Esophagus (tissue), 2 donors: ENCODE measurements at regions not wholly inside any gene's neighbourhood (a gene's known extent, or its start where the extent isn't known, plus 50 kb on each side); places are given as distances from the start of the nearest gene placed in this dataset.

Experiments used
- H3K27ac ChIP-seq, 2 donors: one replicate each; pipeline ENCODE4 v1.5.1; 2013; ENCODE audit warnings: low read depth in 2 of 2, mild to moderate bottlenecking in 2 of 2, inconsistent platforms in 1 of 2, low read length in 1 of 2, moderate library complexity in 1 of 2
- H3K27me3 ChIP-seq, 2 donors: one replicate each; pipeline ENCODE4 v1.6.1; 2013; ENCODE audit warnings: low read length in 2 of 2, control low read depth in 1 of 2, mild to moderate bottlenecking in 1 of 2; ENCODE audit not compliant: insufficient read depth in 2 of 2, control insufficient read depth in 1 of 2
- H3K36me3 ChIP-seq, 2 donors: one replicate each; pipeline ENCODE4 v1.6.1; 2013; ENCODE audit warnings: low read length in 1 of 2; ENCODE audit not compliant: control insufficient read depth in 2 of 2, insufficient read depth in 2 of 2
- H3K4me1 ChIP-seq, 2 donors: one replicate each; pipeline ENCODE4 v1.6.1; 2013; ENCODE audit warnings: low read length in 1 of 2; ENCODE audit not compliant: control insufficient read depth in 2 of 2, insufficient read depth in 2 of 2
- H3K4me3 ChIP-seq, 2 donors: one replicate each; pipeline ENCODE4 v1.5.1; 2013; ENCODE audit warnings: low read length in 2 of 2, mild to moderate bottlenecking in 2 of 2, low read depth in 1 of 2, moderate library complexity in 1 of 2
- H3K9me3 ChIP-seq, 2 donors: one replicate each; pipeline ENCODE4 v1.6.1; 2013; ENCODE audit warnings: mild to moderate bottlenecking in 2 of 2, low read depth in 1 of 2, low read length in 1 of 2, moderate library complexity in 1 of 2; ENCODE audit not compliant: control insufficient read depth in 2 of 2, insufficient read depth in 1 of 2
- WGBS, 2 donors: extraction: QIAGEN DNeasy Blood & Tissue Kit; methylation state at CpG; one replicate each; pipeline ENCODE4 v1.1.7; 2013; 5-methylcytosine and 5-hydroxymethylcytosine counted together
- donor health status: healthy with polysubstance abuse.
- donor health status: Bipolar disorder and iron deficiency.

DNA sequence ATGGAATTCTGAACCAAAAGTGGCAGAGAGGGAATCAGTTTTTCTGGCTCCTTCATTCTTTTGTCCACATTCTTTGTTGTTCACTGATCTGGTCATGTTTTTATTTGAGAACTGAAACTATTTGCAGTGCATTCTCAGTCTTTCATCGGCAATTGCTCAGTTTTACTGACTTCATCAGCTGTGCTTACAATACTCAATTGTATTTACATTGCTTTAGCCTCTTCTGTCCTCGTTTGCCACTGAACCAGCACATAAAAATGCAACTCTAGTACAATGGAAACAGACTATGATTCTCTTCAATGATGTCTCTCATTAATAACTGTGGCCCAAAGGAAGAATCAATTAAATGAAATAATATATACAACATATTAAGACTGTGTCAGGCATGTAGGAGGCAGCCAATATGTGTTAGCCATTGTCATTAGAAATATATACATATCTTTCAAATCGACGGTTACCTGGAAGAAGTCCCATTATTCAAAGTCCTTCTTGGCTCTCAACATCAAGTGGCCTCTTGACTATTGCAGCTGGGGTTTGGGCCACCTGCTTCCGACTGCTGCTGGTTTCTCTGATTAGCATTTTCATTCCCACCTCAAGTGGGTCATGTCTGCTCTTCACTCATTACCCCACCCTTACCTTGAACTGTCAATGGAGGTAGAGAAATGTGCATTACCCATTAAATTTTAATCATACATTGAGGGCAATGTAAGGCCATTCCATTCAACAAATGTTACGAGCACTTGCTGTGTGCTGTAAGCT lies 600.1 kb downstream of the INSC start:
- Histone ChIP-seq H3K27ac (no peak overlapping the region), H3K4me1 (no peaks in the 10 kb centered on the region), H3K9me3 (no peaks in the 10 kb centered on the region), H3K4me3 (no peak overlapping the region), H3K36me3 (no peaks in the 10 kb centered on the region), H3K27me3 (no peaks in the 10 kb centered on the region)
- WGBS, 2 donors = 70 to 83% methylated on average over 6 of the region's 6 CpGs

DNA sequence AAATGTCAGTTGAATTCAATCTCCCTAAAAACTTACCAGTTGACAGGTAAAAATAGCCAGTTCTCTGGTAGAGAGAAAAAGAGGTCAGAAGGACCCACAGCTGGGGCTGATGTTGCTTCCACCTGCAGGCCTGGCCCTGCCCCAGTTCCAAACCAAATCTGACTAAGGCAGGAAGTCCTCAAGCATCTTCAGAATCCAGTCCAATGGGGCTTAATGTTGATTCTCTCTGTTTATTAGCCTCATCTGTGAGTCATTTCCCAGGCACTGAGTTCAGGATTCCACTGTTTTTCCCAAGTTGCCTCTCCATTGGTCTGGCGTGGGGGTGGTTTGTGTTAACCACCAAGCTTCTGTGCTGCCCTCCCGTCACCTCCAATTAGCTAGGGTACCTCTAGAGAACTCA lies 601.8 kb downstream of the INSC start:
- Histone ChIP-seq H3K27ac (no peak overlapping the region), H3K4me1 (no peaks in the 10 kb centered on the region), H3K36me3 (no peaks in the 10 kb centered on the region), H3K9me3 (no peaks in the 10 kb centered on the region), H3K27me3 (no peaks in the 10 kb centered on the region), H3K4me3 (no peak overlapping the region)
- 77 to 88% methylated on average over 2 of the region's 2 CpGs for WGBS, 2 donors

DNA sequence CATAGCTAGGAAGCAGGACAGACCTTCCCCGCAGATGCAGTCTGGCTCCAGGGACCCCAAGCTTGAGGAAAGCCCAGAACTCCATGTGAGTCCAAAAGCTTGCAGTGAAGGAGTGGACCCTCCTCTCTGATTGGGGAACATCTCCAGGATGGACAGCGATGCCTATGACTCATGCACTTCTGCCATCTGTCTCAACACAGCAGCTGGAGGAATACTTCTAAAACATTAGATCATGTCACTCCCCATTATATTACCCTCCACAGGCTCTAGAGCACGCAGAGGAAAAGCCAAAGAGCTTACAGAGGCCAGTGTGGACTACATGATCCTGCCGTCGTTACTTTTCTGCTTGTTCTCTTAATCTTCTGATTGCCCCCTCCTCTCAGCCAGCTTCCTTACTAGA lies 605.7 kb downstream of the INSC start:
- 77% methylated on average over 5 of the region's 5 CpGs for WGBS, 2 donors

DNA sequence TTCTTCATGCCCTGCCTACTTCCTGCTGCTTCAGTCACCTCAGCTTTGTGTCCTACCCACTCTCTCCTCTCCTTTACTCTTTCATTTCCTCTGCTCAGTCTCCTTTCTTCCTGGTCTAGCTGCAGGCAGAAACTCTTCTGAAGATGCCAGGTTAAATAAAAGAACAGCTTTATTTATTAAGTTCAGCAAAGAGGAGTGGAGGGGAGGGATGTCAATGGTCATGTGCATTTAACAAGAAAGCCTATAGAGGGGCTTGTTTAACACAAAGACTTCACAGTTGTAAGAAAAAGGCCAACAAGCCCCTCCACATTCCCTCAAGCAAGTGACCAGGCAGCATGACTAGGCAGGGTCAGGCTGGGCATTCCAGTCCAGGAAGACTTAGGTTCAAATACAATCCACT lies 609.2 kb downstream of the INSC start:
- Histone ChIP-seq H3K36me3 (no peaks in the 10 kb centered on the region), H3K4me3 (no peak overlapping the region), H3K9me3 (no peaks in the 10 kb centered on the region), H3K27ac (no peak overlapping the region), H3K27me3 (no peaks in the 10 kb centered on the region), H3K4me1 (no peaks in the 10 kb centered on the region)

More for the DNA sequence above, 605.7 kb downstream of the INSC start:
- Histone ChIP-seq H3K4me1 (no peaks in the 10 kb centered on the region), H3K9me3 (no peaks in the 10 kb centered on the region), H3K27me3 (no peaks in the 10 kb centered on the region), H3K36me3 (no peaks in the 10 kb centered on the region), H3K27ac (no peak overlapping the region), H3K4me3 (no peak overlapping the region)

- Histone ChIP-seq H3K27me3 (no peaks in the 10 kb centered on the region), H3K4me3 (no peak overlapping the region), H3K9me3 (no peaks in the 10 kb centered on the region), H3K4me1 (no peaks in the 10 kb centered on the region), H3K27ac (no peak overlapping the region), H3K36me3 (no peaks in the 10 kb centered on the region)
- 81 to 88% methylated on average over 3 of the region's 3 CpGs for WGBS, 2 donors
Measured at GRCh38 chr11:15724601-15725000, 609.9 kb downstream of the INSC start.

DNA sequence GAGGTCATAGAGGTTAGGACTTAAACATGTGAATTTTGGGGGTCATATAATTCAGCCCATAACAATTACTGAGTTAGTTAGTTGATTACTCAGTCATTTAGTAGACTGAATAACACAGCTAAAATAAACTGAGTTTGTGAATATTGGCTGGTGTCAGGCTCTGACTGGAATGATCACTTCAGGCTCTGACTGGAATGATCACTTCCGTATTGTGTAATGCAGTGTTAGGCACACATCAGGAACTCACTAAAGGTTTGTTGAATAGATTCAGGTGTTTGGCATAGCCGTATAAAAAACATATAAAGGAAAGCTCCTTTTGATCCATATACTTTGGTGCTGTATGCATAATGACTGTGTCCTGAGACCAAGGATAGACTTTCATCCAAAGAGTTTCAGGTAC lies 610.5 kb downstream of the INSC start:
- no peak overlapping the region for H3K4me3 ChIP-seq
- 39 to 76% methylated on average over 2 of the region's 2 CpGs for WGBS, 2 donors
- H3K27me3 ChIP-seq = no peaks in the 10 kb centered on the region
- no peaks in the 10 kb centered on the region for H3K4me1 ChIP-seq
- no peaks in the 10 kb centered on the region for H3K9me3 ChIP-seq
- no peak overlapping the region for H3K27ac ChIP-seq
- H3K36me3 ChIP-seq = no peaks in the 10 kb centered on the region

- Histone ChIP-seq H3K27me3 (no peaks in the 10 kb centered on the region), H3K36me3 (no peaks in the 10 kb centered on the region), H3K27ac (no peak overlapping the region), H3K9me3 (no peaks in the 10 kb centered on the region), H3K4me1 (no peaks in the 10 kb centered on the region), H3K4me3 (no peak overlapping the region)
- 59 to 88% methylated on average over 3 of the region's 3 CpGs for WGBS, 2 donors
Measured at GRCh38 chr11:15726221-15726746, 611.6 kb downstream of the INSC start.

GRCh38 chr11:15726893-15727519 lies 612.3 kb downstream of the INSC start:
- Histone ChIP-seq H3K36me3 (no peaks in the 10 kb centered on the region), H3K27ac (no peak overlapping the region)
- 74 to 83% methylated on average over 2 of the region's 2 CpGs for WGBS, 2 donors

GRCh38 chr11:15727520-15727914 lies 612.8 kb downstream of the INSC start:
- no peaks in the 10 kb centered on the region for H3K27me3 ChIP-seq
- no peak overlapping the region for H3K4me3 ChIP-seq
- no peaks in the 10 kb centered on the region for H3K9me3 ChIP-seq
- H3K4me1 ChIP-seq = no peaks in the 10 kb centered on the region
- H3K27ac ChIP-seq = no peak overlapping the region
- no peaks in the 10 kb centered on the region for H3K36me3 ChIP-seq

More at GRCh38 chr11:15726893-15727519, 612.3 kb downstream of the INSC start:
- Histone ChIP-seq H3K4me3 (no peak overlapping the region), H3K4me1 (no peaks in the 10 kb centered on the region), H3K9me3 (no peaks in the 10 kb centered on the region), H3K27me3 (no peaks in the 10 kb centered on the region)

- Histone ChIP-seq H3K4me3 (no peak overlapping the region), H3K27ac (no peak overlapping the region), H3K9me3 (no peaks in the 10 kb centered on the region), H3K36me3 (no peaks in the 10 kb centered on the region), H3K4me1 (no peaks in the 10 kb centered on the region), H3K27me3 (no peaks in the 10 kb centered on the region)
- 89 to 92% methylated on average over 1 of the region's 1 CpG for WGBS, 2 donors
Measured at GRCh38 chr11:15728207-15728606, 613.5 kb downstream of the INSC start.
